ENCODE measurements at regions not wholly inside any gene's neighbourhood (a gene's known extent, or its start where the extent isn't known, plus 50 kb on each side); places are given as distances from the start of the nearest gene placed in this dataset.

DNA sequence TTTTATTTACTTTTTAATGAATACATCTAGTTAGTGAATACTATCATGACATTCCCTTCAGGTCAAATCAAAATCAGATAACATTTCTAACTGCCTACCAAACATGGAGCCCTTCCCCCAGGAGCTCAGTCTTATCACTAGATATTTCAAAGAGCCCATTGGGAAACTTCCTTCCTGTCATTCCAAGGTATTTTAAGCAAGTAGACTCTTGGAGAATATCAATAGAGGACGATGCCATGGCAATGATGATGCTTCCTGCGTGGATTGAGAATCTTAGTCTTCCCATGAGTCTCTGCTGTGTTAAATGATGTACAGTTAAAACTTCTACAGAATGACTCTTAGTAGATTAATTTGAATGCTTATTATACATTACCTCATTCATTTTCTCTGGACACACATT lies 384.9 kb downstream of the CENPW start:
- TF ChIP-seq EZH2 (IDR thresholded peaks at IDR 0.05; ENCODE audit: borderline replicate concordance, low read length) (no peak), CTCF (IDR thresholded peaks at IDR 0.05; ENCODE audit: low read length) (no peak)

Measured in OCI-LY1 (cell line).